NCI-H1417 (cell line): ENCODE measurements at regions not wholly inside any gene's neighbourhood (a gene's known extent, or its start where the extent isn't known, plus 50 kb on each side); places are given as distances from the start of the nearest gene placed in this dataset.
A peak's percentile ranks its signal among the peaks of the same experiment; 100 is the strongest.

ENCODE experiments used
- DNase-seq, 3 experiments: peaks; one replicate each; lab custom pipeline; 2025; lab: John Stamatoyannopoulos, UW

- DNase-seq, result no peak
These were observed 264.7 kb downstream of the IRS2 start for GRCh38 chr13:109521719-109522118.

- DNase-seq, result no peak
These were observed 268.9 kb downstream of the IRS2 start for GRCh38 chr13:109517517-109517916.

- no peak for DNase-seq
These were observed 270.2 kb downstream of the IRS2 start for GRCh38 chr13:109516186-109516585.

GRCh38 chr13:109510013-109510412 is 276.4 kb downstream of the IRS2 start:
- no peak for DNase-seq

GRCh38 chr13:109509154-109509900 is 277.1 kb downstream of the IRS2 start:
- no peak for DNase-seq

GRCh38 chr13:109500146-109500773 is 286.1 kb downstream of the IRS2 start:
- peak in 1 of 3 experiments; percentile 18 for DNase-seq

GRCh38 chr13:109497917-109498316 is 288.5 kb downstream of the IRS2 start:
- DNase-seq, result no peak

GRCh38 chr13:109496216-109496615 is 290.2 kb downstream of the IRS2 start:
- no peak for DNase-seq

GRCh38 chr13:109494925-109495369 is 291.4 kb downstream of the IRS2 start:
- DNase-seq, result peak in 2 of 3 experiments; percentile 77 to 93

- no peak for DNase-seq
These were observed 301.1 kb downstream of the IRS2 start for GRCh38 chr13:109485136-109485794.

GRCh38 chr13:109483284-109483683 is 303.1 kb downstream of the IRS2 start:
- no peak for DNase-seq

- no peak for DNase-seq
These were observed 305.3 kb downstream of the IRS2 start for GRCh38 chr13:109481040-109481439.

GRCh38 chr13:109480011-109480955 is 306.1 kb downstream of the IRS2 start:
- DNase-seq, result no peak

GRCh38 chr13:109479534-109479933 is 306.8 kb downstream of the IRS2 start:
- DNase-seq, result no peak

GRCh38 chr13:109476001-109476400 is 310.4 kb downstream of the IRS2 start:
- no peak for DNase-seq

- DNase-seq, result no peak
These were observed 318.3 kb downstream of the IRS2 start for GRCh38 chr13:109468123-109468522.

GRCh38 chr13:109465148-109465547 is 321.2 kb downstream of the IRS2 start:
- no peak for DNase-seq

- no peak for DNase-seq
These were observed 332.0 kb downstream of the IRS2 start for GRCh38 chr13:109454167-109454917.

GRCh38 chr13:109451726-109452125 is 334.7 kb downstream of the IRS2 start:
- DNase-seq, result no peak

- DNase-seq, result no peak
These were observed 337.8 kb downstream of the IRS2 start for GRCh38 chr13:109448629-109449028.

- DNase-seq, result no peak
These were observed 338.7 kb downstream of the IRS2 start for GRCh38 chr13:109447667-109448066.
